ENCODE measurements at regions not wholly inside any gene's neighbourhood (a gene's known extent, or its start where the extent isn't known, plus 50 kb on each side); places are given as distances from the start of the nearest gene placed in this dataset.

GRCh38 chrX:107502316-107502715 is 52.9 kb downstream of the FRMPD3 start:
- no peak for DNase-seq
- no peak overlapping the region for H3K9ac ChIP-seq (ENCODE audit: low read length in 3 of 3)
- FAIRE-seq: no peak
- peaks cover 10% of the 10 kb centered on the region for H3K27me3 ChIP-seq (ENCODE audit: control insufficient read depth, insufficient read depth, low read length)
- no peaks in the 10 kb centered on the region for H3K9me3 ChIP-seq (ENCODE audit: control insufficient read depth in 2 of 3, insufficient read depth in 1 of 3, low read length in 3 of 3)
- TF ChIP-seq CTCF (IDR thresholded peaks at IDR 0.05; ENCODE audit: borderline replicate concordance, extremely low read depth, insufficient read depth): no peak
- no peaks in the 10 kb centered on the region for H3K36me3 ChIP-seq (ENCODE audit: control insufficient read depth in 2 of 3, insufficient read depth in 3 of 3, low read length in 3 of 3)
- intact Hi-C loops (cut with DNase I): no loop called here
- no peaks in the 10 kb centered on the region for H3K4me1 ChIP-seq (ENCODE audit: control insufficient read depth in 2 of 3, insufficient read depth in 2 of 3, low read depth in 1 of 3, low read length in 3 of 3)
- no peak overlapping the region for H3K4me3 ChIP-seq (ENCODE audit: low read length in 3 of 3)
- H3K27ac ChIP-seq (ENCODE audit: low read depth in 2 of 2, low read length in 2 of 2): no peak overlapping the region

- TF ChIP-seq CTCF (IDR thresholded peaks at IDR 0.05; ENCODE audit: borderline replicate concordance, extremely low read depth, insufficient read depth): no peak
- H3K36me3 ChIP-seq (ENCODE audit: control insufficient read depth in 2 of 3, insufficient read depth in 3 of 3, low read length in 3 of 3): no peaks in the 10 kb centered on the region
- H3K27ac ChIP-seq (ENCODE audit: low read depth in 2 of 2, low read length in 2 of 2): no peak overlapping the region
- no peak overlapping the region for H3K4me3 ChIP-seq (ENCODE audit: low read length in 3 of 3)
- no peak overlapping the region for H3K9ac ChIP-seq (ENCODE audit: low read length in 3 of 3)
- intact Hi-C loops (cut with DNase I): no loop called here
- no peaks in the 10 kb centered on the region for H3K9me3 ChIP-seq (ENCODE audit: control insufficient read depth in 2 of 3, insufficient read depth in 1 of 3, low read length in 3 of 3)
- H3K4me1 ChIP-seq (ENCODE audit: control insufficient read depth in 2 of 3, insufficient read depth in 2 of 3, low read depth in 1 of 3, low read length in 3 of 3): no peaks in the 10 kb centered on the region
- FAIRE-seq: no peak
- H3K27me3 ChIP-seq (ENCODE audit: control insufficient read depth, insufficient read depth, low read length): peaks cover 18% of the 10 kb centered on the region
- no peak for DNase-seq
These were observed 54.6 kb downstream of the FRMPD3 start for GRCh38 chrX:107504006-107504405.

- no peaks in the 10 kb centered on the region for H3K9me3 ChIP-seq (ENCODE audit: control insufficient read depth in 2 of 3, insufficient read depth in 1 of 3, low read length in 3 of 3)
- no peaks in the 10 kb centered on the region for H3K4me1 ChIP-seq (ENCODE audit: control insufficient read depth in 2 of 3, insufficient read depth in 2 of 3, low read depth in 1 of 3, low read length in 3 of 3)
- H3K36me3 ChIP-seq (ENCODE audit: control insufficient read depth in 2 of 3, insufficient read depth in 3 of 3, low read length in 3 of 3): no peaks in the 10 kb centered on the region
- H3K27ac ChIP-seq (ENCODE audit: low read depth in 2 of 2, low read length in 2 of 2): no peak overlapping the region
- no peak for DNase-seq
- FAIRE-seq: no peak
- H3K9ac ChIP-seq (ENCODE audit: low read length in 3 of 3): no peak overlapping the region
- peaks cover 18% of the 10 kb centered on the region for H3K27me3 ChIP-seq (ENCODE audit: control insufficient read depth, insufficient read depth, low read length)
- no peak overlapping the region for H3K4me3 ChIP-seq (ENCODE audit: low read length in 3 of 3)
- TF ChIP-seq CTCF (IDR thresholded peaks at IDR 0.05; ENCODE audit: borderline replicate concordance, extremely low read depth, insufficient read depth): no peak
- intact Hi-C loops (cut with DNase I): no loop called here
These were observed 55.8 kb downstream of the FRMPD3 start for GRCh38 chrX:107505223-107505622.

- Histone ChIP-seq H3K9me3 (ENCODE audit: control insufficient read depth in 2 of 3, insufficient read depth in 1 of 3, low read length in 3 of 3) (no peaks in the 10 kb centered on the region), H3K4me3 (ENCODE audit: low read length in 3 of 3) (no peak overlapping the region), H3K9ac (ENCODE audit: low read length in 3 of 3) (no peak overlapping the region), H3K4me1 (ENCODE audit: control insufficient read depth in 2 of 3, insufficient read depth in 2 of 3, low read depth in 1 of 3, low read length in 3 of 3) (no peaks in the 10 kb centered on the region), H3K36me3 (ENCODE audit: control insufficient read depth in 2 of 3, insufficient read depth in 3 of 3, low read length in 3 of 3) (no peaks in the 10 kb centered on the region), H3K27ac (ENCODE audit: low read depth in 2 of 2, low read length in 2 of 2) (no peak overlapping the region), H3K27me3 (ENCODE audit: control insufficient read depth, insufficient read depth, low read length) (peaks cover 18% of the 10 kb centered on the region)
- intact Hi-C loops (cut with DNase I): no loop called here
- TF ChIP-seq CTCF (IDR thresholded peaks at IDR 0.05; ENCODE audit: borderline replicate concordance, extremely low read depth, insufficient read depth): no peak
- no peak for FAIRE-seq
- DNase-seq: peak in 1 of 5 donors; percentile 3
These were observed 57.2 kb downstream of the FRMPD3 start for GRCh38 chrX:107506596-107507031.
